WTC11 (cell line): ENCODE measurements at regions not wholly inside any gene's neighbourhood (a gene's known extent, or its start where the extent isn't known, plus 50 kb on each side); places are given as distances from the start of the nearest gene placed in this dataset.

Experiments
- ATAC-seq: fragments of 200-7000 bp; cut with Tn5 transposase; 2 replicates; pipeline ENCODE4 v1.10.0; 2021; ENCODE audit warnings: mild to moderate bottlenecking, moderate library complexity
- CTCF ChIA-PET: fragments of 300-600 bp; sonication (Branson Sonifier 250); formaldehyde crosslinking; loops from one replicate; lab custom pipeline; 2021; ENCODE audit warnings: antibody characterized with exemption; lab: Charles Lee
- POLR2A ChIA-PET: fragments of 350-600 bp; sonication (Branson Sonifier 250); formaldehyde crosslinking; loops from one replicate; lab custom pipeline; 2021; ENCODE audit warnings: antibody characterized with exemption; lab: Charles Lee
- DNase-seq: peaks from one replicate; pipeline ENCODE4 v3.0.0; 2021; ENCODE audit warnings: low spot score
- H3K27ac Mint-ChIP-seq: 2 replicates; pipeline ENCODE4 v1.8.0; 2021; ENCODE audit warnings: mixed read lengths
- H3K27me3 Mint-ChIP-seq: 2 replicates; pipeline ENCODE4 v1.8.0; 2021; ENCODE audit warnings: low read depth, mild to moderate bottlenecking, moderate library complexity, mixed read lengths
- H3K36me3 Mint-ChIP-seq: 2 replicates; pipeline ENCODE4 v1.8.0; 2021; ENCODE audit warnings: mixed read lengths
- H3K4me1 Mint-ChIP-seq: 2 replicates; pipeline ENCODE4 v1.8.0; 2022; ENCODE audit warnings: mixed read lengths
- H3K4me3 Mint-ChIP-seq: 2 replicates; pipeline ENCODE4 v1.8.0; 2021; ENCODE audit warnings: mild to moderate bottlenecking, moderate library complexity, mixed read lengths
- H3K9me3 Mint-ChIP-seq: 2 replicates; pipeline ENCODE4 v1.8.0; 2021; ENCODE audit warnings: mixed read lengths
- CREB1 ChIP-seq: sonication (generic); formaldehyde crosslinking; IDR thresholded peaks from 2 replicates; pipeline ENCODE4 v1.8.0; 2023; ENCODE audit warnings: mild to moderate bottlenecking, missing genetic modification reagents
- CREM ChIP-seq: sonication (generic); formaldehyde crosslinking; IDR thresholded peaks from 2 replicates; pipeline ENCODE4 v1.8.1; 2022; ENCODE audit warnings: mild to moderate bottlenecking, missing genetic modification reagents, moderate library complexity
- ELF4 ChIP-seq: sonication (generic); formaldehyde crosslinking; IDR thresholded peaks from 2 replicates; pipeline ENCODE4 v1.8.1; 2022; ENCODE audit warnings: low read depth, mild to moderate bottlenecking, moderate library complexity, missing genetic modification reagents
- ESRRA ChIP-seq: sonication (generic); formaldehyde crosslinking; IDR thresholded peaks from 2 replicates; pipeline ENCODE4 v1.8.1; 2022; ENCODE audit warnings: mild to moderate bottlenecking, missing genetic modification reagents, borderline replicate concordance
- ETV6 ChIP-seq: sonication (generic); formaldehyde crosslinking; IDR thresholded peaks from 2 replicates; pipeline ENCODE4 v1.8.1; 2022; ENCODE audit warnings: mild to moderate bottlenecking, missing genetic modification reagents
- FOXP4 ChIP-seq: sonication (generic); formaldehyde crosslinking; IDR thresholded peaks from 2 replicates; pipeline ENCODE4 v1.8.0; 2022; ENCODE audit warnings: mild to moderate bottlenecking, missing genetic modification reagents
- GABPB1 ChIP-seq: sonication (generic); formaldehyde crosslinking; IDR thresholded peaks from 2 replicates; pipeline ENCODE4 v1.8.1; 2023; ENCODE audit warnings: mild to moderate bottlenecking, missing genetic modification reagents
- GTF2I ChIP-seq: fragments of 250-450 bp; sonication (Bioruptor Pico); conservative IDR thresholded peaks from 2 replicates; pipeline ENCODE4 v1.4.0; 2021; ENCODE audit warnings: mild to moderate bottlenecking
- JAZF1 ChIP-seq: fragments of 250-450 bp; sonication (Bioruptor Pico); IDR thresholded peaks from 2 replicates; pipeline ENCODE4 v1.9.0; 2021; ENCODE audit warnings: moderate library complexity, mild to moderate bottlenecking, inconsistent platforms
- OVOL2 ChIP-seq: fragments of 250-450 bp; sonication (Bioruptor Pico); IDR thresholded peaks from 2 replicates; pipeline ENCODE4 v1.9.0; 2021; ENCODE audit warnings: mild to moderate bottlenecking, borderline replicate concordance
- PRDM15 ChIP-seq: sonication (generic); formaldehyde crosslinking; IDR thresholded peaks from 2 replicates; pipeline ENCODE4 v1.8.0; 2022; ENCODE audit warnings: missing genetic modification reagents
- RELA ChIP-seq: sonication (generic); formaldehyde crosslinking; IDR thresholded peaks from 2 replicates; pipeline ENCODE4 v1.8.1; 2022; ENCODE audit warnings: missing genetic modification reagents, mild to moderate bottlenecking, borderline replicate concordance
- SMAD4 ChIP-seq: sonication (generic); formaldehyde crosslinking; IDR thresholded peaks from 2 replicates; pipeline ENCODE4 v1.8.0; 2022; ENCODE audit warnings: mild to moderate bottlenecking, missing genetic modification reagents
- TCF7 ChIP-seq: sonication (generic); formaldehyde crosslinking; IDR thresholded peaks from 2 replicates; pipeline ENCODE4 v1.8.0; 2022; ENCODE audit warnings: mild to moderate bottlenecking, low read depth, missing genetic modification reagents, moderate library complexity
- TEAD4 ChIP-seq: sonication (generic); formaldehyde crosslinking; IDR thresholded peaks from 2 replicates; pipeline ENCODE4 v1.8.0; 2022; ENCODE audit warnings: mild to moderate bottlenecking, missing genetic modification reagents
- TP53 ChIP-seq: sonication (generic); formaldehyde crosslinking; IDR thresholded peaks from 2 replicates; pipeline ENCODE4 v1.8.1; 2023; ENCODE audit warnings: mild to moderate bottlenecking, missing genetic modification reagents
- ZNF138 ChIP-seq: sonication (generic); formaldehyde crosslinking; conservative IDR thresholded peaks from 2 replicates; pipeline ENCODE4 v1.8.1; 2022; ENCODE audit warnings: mild to moderate bottlenecking, moderate library complexity, missing genetic modification reagents
- ZNF232 ChIP-seq: sonication (generic); formaldehyde crosslinking; IDR thresholded peaks from 2 replicates; pipeline ENCODE4 v1.8.0; 2022; ENCODE audit warnings: mild to moderate bottlenecking, missing genetic modification reagents
- ZNF532 ChIP-seq: fragments of 250-450 bp; sonication (Bioruptor Pico); IDR thresholded peaks from 2 replicates; pipeline ENCODE4 v1.9.0; 2021; ENCODE audit warnings: mild to moderate bottlenecking, borderline replicate concordance
- TF ChIP-seq, protein P1 (sequence below): sonication (generic); formaldehyde crosslinking; IDR thresholded peaks from 2 replicates; pipeline ENCODE4 v1.8.1; 2023; ENCODE audit warnings: mild to moderate bottlenecking, missing genetic modification reagents, moderate library complexity
- TF ChIP-seq, protein P2 (sequence below): fragments of 250-450 bp; sonication (Bioruptor Pico); IDR thresholded peaks from 2 replicates; pipeline ENCODE4 v2.1.2; 2022; ENCODE audit warnings: mild to moderate bottlenecking, moderate library complexity
- TF ChIP-seq, protein P3 (sequence below): fragments of 250-450 bp; sonication (Bioruptor Pico); IDR thresholded peaks from 2 replicates; pipeline ENCODE4 v1.9.0; 2021; ENCODE audit warnings: mild to moderate bottlenecking
- TF ChIP-seq, protein P4 (sequence below): sonication (generic); formaldehyde crosslinking; conservative IDR thresholded peaks from 2 replicates; pipeline ENCODE4 v1.8.1; 2022; ENCODE audit warnings: mild to moderate bottlenecking, missing genetic modification reagents

DNA sequence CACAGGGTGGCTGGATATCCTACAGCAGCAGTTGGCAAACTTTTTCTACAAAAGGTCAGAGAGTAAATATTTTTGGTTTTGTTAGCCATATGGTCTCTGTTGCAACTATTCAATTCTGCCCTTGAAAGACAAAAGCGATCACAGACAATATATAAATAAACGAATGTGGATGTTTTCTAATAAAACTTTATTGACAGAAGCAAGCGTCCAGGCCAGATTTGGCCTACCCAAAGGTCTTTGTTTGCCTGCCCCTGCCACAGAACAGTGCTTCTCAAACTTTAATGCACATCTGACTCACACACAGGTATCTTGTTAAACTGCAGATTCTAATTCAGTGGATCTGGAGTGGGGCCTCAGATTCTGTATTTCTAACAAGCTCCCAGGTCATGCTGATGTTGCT is 621.4 kb upstream of the DIPK2B start:
- ATAC-seq (no peak), DNase-seq (no peak)
- Mint-ChIP-seq H3K9me3 (peaks cover 3% of the 10 kb centered on the region; the same call in 1 of the 2 replicates), H3K4me3 (no peak overlapping the region), H3K27ac (no peak overlapping the region), H3K27me3 (no peaks in the 10 kb centered on the region), H3K4me1 (no peaks in the 10 kb centered on the region)
- ChIA-PET POLR2A (no interaction called here), CTCF (no interaction called here)
- TF ChIP-seq CREM (CRISPR knock-in tag) (no peak), CREB1 (CRISPR knock-in tag) (no peak), ZNF138 (CRISPR knock-in tag) (no peak), FOXP4 (CRISPR knock-in tag) (no peak)
- TF ChIP-seq, protein P1, sequence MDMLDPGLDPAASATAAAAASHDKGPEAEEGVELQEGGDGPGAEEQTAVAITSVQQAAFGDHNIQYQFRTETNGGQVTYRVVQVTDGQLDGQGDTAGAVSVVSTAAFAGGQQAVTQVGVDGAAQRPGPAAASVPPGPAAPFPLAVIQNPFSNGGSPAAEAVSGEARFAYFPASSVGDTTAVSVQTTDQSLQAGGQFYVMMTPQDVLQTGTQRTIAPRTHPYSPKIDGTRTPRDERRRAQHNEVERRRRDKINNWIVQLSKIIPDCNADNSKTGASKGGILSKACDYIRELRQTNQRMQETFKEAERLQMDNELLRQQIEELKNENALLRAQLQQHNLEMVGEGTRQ (CRISPR knock-in tag): no peak
- TF ChIP-seq, protein P2, sequence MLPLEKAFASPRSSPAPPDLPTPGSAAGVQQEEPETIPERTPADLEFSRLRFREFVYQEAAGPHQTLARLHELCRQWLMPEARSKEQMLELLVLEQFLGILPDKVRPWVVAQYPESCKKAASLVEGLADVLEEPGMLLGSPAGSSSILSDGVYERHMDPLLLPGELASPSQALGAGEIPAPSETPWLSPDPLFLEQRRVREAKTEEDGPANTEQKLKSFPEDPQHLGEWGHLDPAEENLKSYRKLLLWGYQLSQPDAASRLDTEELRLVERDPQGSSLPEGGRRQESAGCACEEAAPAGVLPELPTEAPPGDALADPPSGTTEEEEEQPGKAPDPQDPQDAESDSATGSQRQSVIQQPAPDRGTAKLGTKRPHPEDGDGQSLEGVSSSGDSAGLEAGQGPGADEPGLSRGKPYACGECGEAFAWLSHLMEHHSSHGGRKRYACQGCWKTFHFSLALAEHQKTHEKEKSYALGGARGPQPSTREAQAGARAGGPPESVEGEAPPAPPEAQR (CRISPR knock-in tag): no peak
- TF ChIP-seq, all 79 proteins: peak for 0
- peaks cover 43% of the 10 kb centered on the region for H3K36me3 Mint-ChIP-seq

- no peak for TF ChIP-seq ELF4
- no peak for TF ChIP-seq SMAD4
- no peak for TF ChIP-seq TCF7 (CRISPR knock-in tag)
- TF ChIP-seq PRDM15 (CRISPR knock-in tag): no peak
- no peak for TF ChIP-seq TEAD4 (CRISPR knock-in tag)
- TF ChIP-seq, protein P1 (CRISPR knock-in tag): no peak
- no peak for TF ChIP-seq GABPB1 (CRISPR knock-in tag)
- TF ChIP-seq ESRRA (CRISPR knock-in tag): no peak
- TF ChIP-seq ZNF532 (CRISPR knock-in tag): no peak
- no peak for TF ChIP-seq OVOL2 (CRISPR knock-in tag)
- TF ChIP-seq, protein P3, sequence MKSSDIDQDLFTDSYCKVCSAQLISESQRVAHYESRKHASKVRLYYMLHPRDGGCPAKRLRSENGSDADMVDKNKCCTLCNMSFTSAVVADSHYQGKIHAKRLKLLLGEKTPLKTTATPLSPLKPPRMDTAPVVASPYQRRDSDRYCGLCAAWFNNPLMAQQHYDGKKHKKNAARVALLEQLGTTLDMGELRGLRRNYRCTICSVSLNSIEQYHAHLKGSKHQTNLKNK (CRISPR knock-in tag): no peak
- TF ChIP-seq GTF2I (CRISPR knock-in tag): no peak
- TF ChIP-seq, protein P4, sequence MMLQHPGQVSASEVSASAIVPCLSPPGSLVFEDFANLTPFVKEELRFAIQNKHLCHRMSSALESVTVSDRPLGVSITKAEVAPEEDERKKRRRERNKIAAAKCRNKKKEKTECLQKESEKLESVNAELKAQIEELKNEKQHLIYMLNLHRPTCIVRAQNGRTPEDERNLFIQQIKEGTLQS: no peak
- TF ChIP-seq ETV6 (CRISPR knock-in tag): no peak
- no peak for TF ChIP-seq RELA (CRISPR knock-in tag)
- no peak for TF ChIP-seq ZNF232 (CRISPR knock-in tag)
- TF ChIP-seq JAZF1: no peak
- TF ChIP-seq TP53 (CRISPR knock-in tag): no peak
- Mint-ChIP-seq H3K36me3 (peaks cover 47% of the 10 kb centered on the region), H3K27me3 (no peaks in the 10 kb centered on the region), H3K4me3 (no peak overlapping the region), H3K27ac (no peak overlapping the region), H3K9me3 (peaks cover 3% of the 10 kb centered on the region; the same call in 1 of the 2 replicates), H3K4me1 (peaks cover 14% of the 10 kb centered on the region)
- CTCF ChIA-PET: no interaction called here
- ATAC-seq: no peak
- POLR2A ChIA-PET: no interaction called here
- no peak for DNase-seq
These were observed 618.2 kb upstream of the DIPK2B start for GRCh38 chrX:45818913-45819312.
